Smooth muscle cell (in vitro differentiated cells): ENCODE measurements at regions not wholly inside any gene's neighbourhood (a gene's known extent, or its start where the extent isn't known, plus 50 kb on each side); places are given as distances from the start of the nearest gene placed in this dataset.

Experiments used
- DNase-seq: peaks from one replicate; lab custom pipeline; 2025; ENCODE audit not compliant: unreplicated experiment; lab: John Stamatoyannopoulos, UW
- H2AFZ ChIP-seq: fragments of 200-600 bp; sonication (generic); 2 replicates; pipeline ENCODE4 v1.6.0; 2016; ENCODE audit warnings: antibody characterized with exemption, low read depth, mild to moderate bottlenecking
- H3F3A ChIP-seq: fragments of 200-600 bp; sonication (generic); 2 replicates; pipeline ENCODE4 v1.6.0; 2017; ENCODE audit warnings: antibody characterized with exemption, low read depth
- H3K27ac ChIP-seq: fragments of 200-600 bp; sonication (generic); 2 replicates; pipeline ENCODE4 v1.5.1; 2016; ENCODE audit warnings: low read depth, mild to moderate bottlenecking
- H3K27me3 ChIP-seq: fragments of 200-600 bp; sonication (generic); 2 replicates; pipeline ENCODE4 v1.6.1; 2016; ENCODE audit warnings: low read depth, mild to moderate bottlenecking
- H3K36me3 ChIP-seq: fragments of 200-600 bp; sonication (generic); 2 replicates; pipeline ENCODE4 v1.5.1; 2016; ENCODE audit warnings: low read depth
- H3K4me1 ChIP-seq: fragments of 200-600 bp; sonication (generic); 2 replicates; pipeline ENCODE4 v1.5.1; 2016; ENCODE audit warnings: low read depth
- H3K4me2 ChIP-seq: fragments of 200-600 bp; sonication (generic); 2 replicates; pipeline ENCODE4 v1.6.0; 2016; ENCODE audit warnings: mild to moderate bottlenecking
- H3K4me3 ChIP-seq: fragments of 200-600 bp; sonication (generic); 2 replicates; pipeline ENCODE4 v1.5.1; 2016; ENCODE audit warnings: mild to moderate bottlenecking
- H3K79me2 ChIP-seq: fragments of 200-600 bp; sonication (generic); 2 replicates; pipeline ENCODE4 v1.6.0; 2016; ENCODE audit warnings: low read depth, mild to moderate bottlenecking
- H3K9ac ChIP-seq: fragments of 200-600 bp; sonication (generic); 2 replicates; pipeline ENCODE4 v1.6.0; 2016; ENCODE audit warnings: low read depth
- H3K9me3 ChIP-seq: fragments of 200-600 bp; sonication (generic); replicated peaks from 2 replicates; pipeline ENCODE4 v1.5.1; 2016; ENCODE audit warnings: low read depth
- H4K20me1 ChIP-seq: fragments of 200-600 bp; sonication (generic); 2 replicates; pipeline ENCODE4 v1.6.0; 2016; ENCODE audit warnings: low read depth
- WGBS: methylation state at CpG from one replicate; pipeline ENCODE4 v1.1.7; 2016; ENCODE audit warnings: low lambda C conversion rate; 5-methylcytosine and 5-hydroxymethylcytosine counted together
- TF ChIP-seq, protein P1 (sequence below): fragments of 200-600 bp; sonication (generic); IDR thresholded peaks from 2 replicates; pipeline ENCODE4 v1.5.1; 2017; ENCODE audit warnings: borderline replicate concordance, mild to moderate bottlenecking, antibody characterized with exemption; ENCODE audit not compliant: insufficient read depth, poor library complexity, severe bottlenecking

DNA sequence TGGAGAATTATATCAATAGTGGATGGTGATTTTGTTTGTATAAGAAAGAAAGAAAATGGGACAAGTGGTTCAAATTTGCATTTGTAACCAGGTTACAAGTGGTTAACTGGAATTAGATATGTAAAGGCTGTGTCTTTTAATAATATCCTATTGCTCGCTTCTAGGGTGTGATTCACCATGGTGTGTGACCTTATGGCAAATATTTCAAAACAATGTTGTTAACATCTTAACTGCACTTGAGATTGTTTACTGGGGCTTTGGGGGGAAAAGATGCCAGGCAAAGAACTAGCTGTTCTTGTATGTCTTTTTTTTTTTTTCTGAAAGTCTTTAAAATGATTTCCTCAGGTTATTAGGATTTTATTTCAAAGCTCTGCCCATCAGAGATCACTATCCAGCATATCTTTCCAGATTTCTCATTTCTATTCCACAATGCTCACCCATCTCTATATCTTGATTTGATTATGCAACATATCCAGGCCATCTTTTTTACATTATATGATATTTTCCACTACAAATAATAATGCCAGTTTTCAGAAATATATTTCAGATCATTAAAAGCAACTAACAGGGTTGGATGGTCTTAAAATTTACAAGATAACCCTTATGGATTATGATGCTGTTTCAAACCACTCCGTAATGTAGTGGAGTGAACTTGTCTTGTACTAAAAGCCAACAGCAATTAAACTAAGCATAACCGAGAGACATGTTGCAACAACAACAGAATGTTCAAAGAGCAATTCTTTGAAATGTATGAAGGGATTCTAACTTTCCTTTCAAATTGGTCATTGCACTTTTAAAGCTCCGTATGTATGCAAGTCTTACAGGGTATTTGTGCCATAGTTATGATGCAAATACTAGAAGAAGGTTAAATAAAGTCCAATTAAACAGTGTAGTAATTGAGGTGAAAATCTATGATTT is 341.5 kb upstream of the ETAA1 start:
- Histone ChIP-seq H3K4me1 (no peaks in the 10 kb centered on the region), H2AFZ (no peak overlapping the region), H3K27me3 (no peaks in the 10 kb centered on the region), H3F3A (no peaks in the 10 kb centered on the region), H3K9me3 (no peaks in the 10 kb centered on the region), H3K27ac (no peak overlapping the region), H3K9ac (no peak overlapping the region), H3K4me3 (no peak overlapping the region), H3K79me2 (no peaks in the 10 kb centered on the region), H4K20me1 (no peaks in the 10 kb centered on the region), H3K4me2 (no peak overlapping the region), H3K36me3 (no peaks in the 10 kb centered on the region)
- DNase-seq = no peak
- 60% methylated on average over 4 of the region's 4 CpGs for WGBS
- TF ChIP-seq, protein P1, sequence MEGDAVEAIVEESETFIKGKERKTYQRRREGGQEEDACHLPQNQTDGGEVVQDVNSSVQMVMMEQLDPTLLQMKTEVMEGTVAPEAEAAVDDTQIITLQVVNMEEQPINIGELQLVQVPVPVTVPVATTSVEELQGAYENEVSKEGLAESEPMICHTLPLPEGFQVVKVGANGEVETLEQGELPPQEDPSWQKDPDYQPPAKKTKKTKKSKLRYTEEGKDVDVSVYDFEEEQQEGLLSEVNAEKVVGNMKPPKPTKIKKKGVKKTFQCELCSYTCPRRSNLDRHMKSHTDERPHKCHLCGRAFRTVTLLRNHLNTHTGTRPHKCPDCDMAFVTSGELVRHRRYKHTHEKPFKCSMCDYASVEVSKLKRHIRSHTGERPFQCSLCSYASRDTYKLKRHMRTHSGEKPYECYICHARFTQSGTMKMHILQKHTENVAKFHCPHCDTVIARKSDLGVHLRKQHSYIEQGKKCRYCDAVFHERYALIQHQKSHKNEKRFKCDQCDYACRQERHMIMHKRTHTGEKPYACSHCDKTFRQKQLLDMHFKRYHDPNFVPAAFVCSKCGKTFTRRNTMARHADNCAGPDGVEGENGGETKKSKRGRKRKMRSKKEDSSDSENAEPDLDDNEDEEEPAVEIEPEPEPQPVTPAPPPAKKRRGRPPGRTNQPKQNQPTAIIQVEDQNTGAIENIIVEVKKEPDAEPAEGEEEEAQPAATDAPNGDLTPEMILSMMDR = no peak

DNA sequence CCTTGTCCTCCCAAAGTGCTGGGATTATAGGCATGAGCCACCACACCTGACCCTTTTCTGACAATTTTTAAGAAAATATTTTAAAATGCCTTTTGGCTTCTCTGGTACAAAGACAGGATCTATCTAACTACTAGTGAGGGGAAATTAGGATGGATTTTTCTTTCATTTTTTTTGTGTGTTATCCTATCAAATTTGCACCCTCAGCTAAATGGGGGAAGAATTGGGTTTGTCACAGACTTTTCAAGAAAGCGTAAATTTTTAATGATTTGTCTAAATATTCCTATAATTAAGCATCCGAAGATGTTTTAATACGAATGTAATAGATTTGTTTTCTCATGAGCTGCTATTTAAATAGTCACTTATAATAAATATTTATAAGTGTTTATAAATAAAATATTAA is 340.0 kb upstream of the ETAA1 start:
- Histone ChIP-seq H3K4me1 (no peaks in the 10 kb centered on the region), H3K9me3 (no peaks in the 10 kb centered on the region), H3K4me2 (no peak overlapping the region), H2AFZ (no peak overlapping the region), H3K36me3 (no peaks in the 10 kb centered on the region), H3K27ac (no peak overlapping the region), H4K20me1 (no peaks in the 10 kb centered on the region), H3K27me3 (no peaks in the 10 kb centered on the region), H3K9ac (no peak overlapping the region), H3F3A (no peaks in the 10 kb centered on the region), H3K4me3 (no peak overlapping the region), H3K79me2 (no peaks in the 10 kb centered on the region)
- TF ChIP-seq, protein P1 = no peak
- DNase-seq = no peak
- 97% methylated on average over 3 of the region's 3 CpGs for WGBS

DNA sequence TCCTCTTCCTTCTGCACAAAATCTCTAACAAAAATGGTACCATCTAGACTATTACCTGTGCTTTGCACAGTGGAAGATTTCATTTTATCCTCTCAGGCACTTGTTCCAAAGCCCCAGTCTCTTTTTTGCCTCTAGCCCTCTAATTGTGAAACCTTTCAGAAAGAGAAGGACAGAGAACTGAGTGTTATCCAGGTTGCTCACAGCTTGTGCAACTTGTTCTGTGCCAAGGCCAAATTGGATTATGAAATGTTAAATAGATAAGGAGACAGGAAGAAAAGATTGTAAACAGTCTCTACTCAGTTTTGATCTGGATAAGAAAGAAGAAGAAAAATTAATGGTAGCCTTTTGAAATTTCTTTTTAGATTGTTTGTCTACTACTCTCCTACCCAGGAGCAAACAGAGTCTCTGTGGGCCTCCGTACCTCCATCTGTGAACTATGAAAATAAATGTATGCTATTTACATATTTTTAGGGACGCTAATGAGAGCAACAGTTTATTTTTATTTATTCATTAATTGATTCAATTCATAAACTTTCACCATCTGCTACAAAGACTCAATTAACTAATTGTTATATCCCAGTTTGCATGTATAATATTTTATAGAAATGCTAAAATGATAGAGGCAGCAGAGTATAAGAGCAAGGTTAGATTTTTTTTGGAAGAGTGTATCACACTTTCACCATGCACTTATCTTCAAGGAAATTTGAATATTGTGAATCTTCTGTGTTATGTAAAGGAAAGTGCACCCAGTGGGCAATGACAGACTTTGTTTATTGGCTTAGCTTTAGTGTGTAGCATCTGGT is 339.0 kb upstream of the ETAA1 start:
- H3K9me3 ChIP-seq = no peaks in the 10 kb centered on the region
- DNase-seq = no peak
- H3F3A ChIP-seq = no peaks in the 10 kb centered on the region
- no peaks in the 10 kb centered on the region for H3K4me1 ChIP-seq
- WGBS = 85% methylated on average over 2 of the region's 2 CpGs
- TF ChIP-seq, protein P1 = no peak
- H3K27ac ChIP-seq = no peak overlapping the region
- H3K9ac ChIP-seq = no peak overlapping the region
- H2AFZ ChIP-seq = no peak overlapping the region
- H3K4me2 ChIP-seq = no peak overlapping the region
- H4K20me1 ChIP-seq = no peaks in the 10 kb centered on the region
- no peaks in the 10 kb centered on the region for H3K27me3 ChIP-seq
- H3K79me2 ChIP-seq = no peaks in the 10 kb centered on the region
- H3K4me3 ChIP-seq = no peak overlapping the region
- H3K36me3 ChIP-seq = no peaks in the 10 kb centered on the region
